B cell (primary cell): ENCODE measurements at regions not wholly inside any gene's neighbourhood (a gene's known extent, or its start where the extent isn't known, plus 50 kb on each side); places are given as distances from the start of the nearest gene placed in this dataset.

Experiments
- ATAC-seq: fragments of 200-7000 bp; cut with Tn5 transposase; one replicate; pipeline ENCODE4 v1.10.0; 2021; ENCODE audit warnings: low read depth, mild to moderate bottlenecking, moderate number of reproducible peaks, moderate library complexity
- CTCF ChIA-PET: fragments of 350-600 bp; sonication (Branson Sonifier 250); formaldehyde crosslinking; loops from one replicate; lab custom pipeline; 2021; ENCODE audit warnings: antibody characterized with exemption, inconsistent platforms; lab: Charles Lee
- POLR2A ChIA-PET: fragments of 350-600 bp; sonication (Branson Sonifier 250); formaldehyde crosslinking; loops from one replicate; lab custom pipeline; 2021; ENCODE audit warnings: antibody characterized with exemption; lab: Charles Lee
- DNase-seq: peaks from one replicate; pipeline ENCODE4 v3.0.0; 2013
- H2AFZ ChIP-seq: 2 replicates; pipeline ENCODE4 v1.6.1; 2012; ENCODE audit warnings: mild to moderate bottlenecking, low read depth, low read length; ENCODE audit not compliant: insufficient read depth, poor library complexity, severe bottlenecking
- H3K27ac ChIP-seq, 2 donors: 1 replicate in 1 of 2; 2 replicates in 1 of 2; pipeline ENCODE4 v1.5.1; 2012 to 2013; ENCODE audit warnings: low read length in 2 of 2, mild to moderate bottlenecking in 2 of 2, moderate library complexity in 1 of 2
- H3K27me3 ChIP-seq, 4 experiments: fragments of 200-600 bp in 1 of 4; sonication (generic) in 1 of 4; replicated peaks in 1 of 4; 1 replicate in 2 of 4; 2 replicates in 2 of 4; pipeline versions ENCODE4 v1.6.1 to v1.7.0; 2013 to 2016; ENCODE audit warnings: low read length in 3 of 4, mild to moderate bottlenecking in 2 of 4, mixed read lengths in 1 of 4, moderate library complexity in 1 of 4; ENCODE audit not compliant: insufficient read depth in 4 of 4, control insufficient read depth in 3 of 4; ENCODE audit errors: control extremely low read depth in 1 of 4
- H3K36me3 ChIP-seq, 2 experiments: replicated peaks in 1 of 2; 1 replicate in 1 of 2; 2 replicates in 1 of 2; pipeline versions ENCODE4 v1.6.1 to v1.7.1; 2013; ENCODE audit warnings: low read length in 1 of 2; ENCODE audit not compliant: insufficient read depth in 2 of 2, control insufficient read depth in 1 of 2; ENCODE audit errors: control extremely low read depth in 1 of 2, extremely low read depth in 1 of 2
- H3K4me1 ChIP-seq, 2 donors: fragments of 200-600 bp in 1 of 2; sonication (generic) in 1 of 2; 1 replicate in 1 of 2; 2 replicates in 1 of 2; pipeline versions ENCODE4 v1.5.1 to v1.6.1; 2013 to 2017; ENCODE audit warnings: low read length in 2 of 2; ENCODE audit not compliant: control insufficient read depth in 2 of 2, insufficient read depth in 2 of 2
- H3K4me2 ChIP-seq: replicated peaks from 2 replicates; pipeline ENCODE3; 2012; ENCODE audit warnings: mild to moderate bottlenecking, low read depth, low read length; ENCODE audit not compliant: poor library complexity, severe bottlenecking
- H3K4me3 ChIP-seq, 5 experiments: fragments of 200-600 bp in 1 of 5; sonication (generic) in 1 of 5; 1 replicate in 3 of 5; 2 replicates in 2 of 5; pipeline versions ENCODE4 v1.5.1 to v1.7.0; 2011 to 2016; ENCODE audit warnings: low read length in 4 of 5, mild to moderate bottlenecking in 4 of 5, low read depth in 2 of 5, control low read depth in 1 of 5, moderate library complexity in 1 of 5; ENCODE audit not compliant: insufficient read depth in 1 of 5; ENCODE audit errors: control extremely low read depth in 1 of 5, extremely low read depth in 1 of 5
- H3K79me2 ChIP-seq: fragments of 200-600 bp; sonication (generic); one replicate; pipeline ENCODE4 v1.6.0; 2016; ENCODE audit warnings: low read length; ENCODE audit not compliant: control insufficient read depth, insufficient read depth
- H3K9ac ChIP-seq: fragments of 200-600 bp; sonication (generic); 2 replicates; pipeline ENCODE4 v1.6.1; 2017; ENCODE audit warnings: mild to moderate bottlenecking, low read length, moderate library complexity
- H3K9me3 ChIP-seq, 3 donors: one replicate each; pipeline versions ENCODE4 v1.6.1 to v1.7.1; 2013; ENCODE audit warnings: low read length in 2 of 3; ENCODE audit not compliant: control insufficient read depth in 2 of 3, insufficient read depth in 1 of 3; ENCODE audit errors: control extremely low read depth in 1 of 3
- H4K20me1 ChIP-seq: 2 replicates; pipeline ENCODE4 v1.6.0; 2012; ENCODE audit warnings: mild to moderate bottlenecking, low read length; ENCODE audit not compliant: insufficient read depth, control insufficient read depth, poor library complexity, severe bottlenecking
- H3K27ac Mint-ChIP-seq: one replicate; pipeline ENCODE4 v1.8.0; 2021; ENCODE audit warnings: mixed read lengths
- H3K27me3 Mint-ChIP-seq: one replicate; pipeline ENCODE4 v1.8.0; 2021; ENCODE audit warnings: mixed read lengths
- H3K4me1 Mint-ChIP-seq: one replicate; pipeline ENCODE4 v1.8.0; 2021; ENCODE audit warnings: mixed read lengths
- H3K4me3 Mint-ChIP-seq: one replicate; pipeline ENCODE4 v1.8.0; 2021; ENCODE audit warnings: mixed read lengths
- H3K9me3 Mint-ChIP-seq: one replicate; pipeline ENCODE4 v1.8.0; 2022; ENCODE audit warnings: mixed read lengths; ENCODE audit not compliant: insufficient read depth
- EZH2 ChIP-seq: IDR thresholded peaks from 2 replicates; pipeline ENCODE4 v1.6.1; 2012; ENCODE audit warnings: borderline replicate concordance, low read depth, mild to moderate bottlenecking, moderate library complexity, low read length; ENCODE audit not compliant: insufficient read depth, poor library complexity, severe bottlenecking
- whole genome bisulfite sequencing: methylation state at CpG from one replicate; pipeline ENCODE4 v1.1.5; 2013; ENCODE audit warnings: missing lambda C conversion rate; ENCODE audit not compliant: insufficient coverage; 5-methylcytosine and 5-hydroxymethylcytosine counted together
- intact Hi-C: fragments of 100-400 bp; cut with micrococcal nuclease; formaldehyde crosslinking; loops from one replicate; pipeline ENCODE4 v1.10.0; 2022
- TF ChIP-seq, protein P1 (sequence below): fragments of 200-600 bp; IDR thresholded peaks from one replicate; pipeline ENCODE4 v1.8.0; 2022; ENCODE audit warnings: antibody characterized with exemption, mild to moderate bottlenecking

DNA sequence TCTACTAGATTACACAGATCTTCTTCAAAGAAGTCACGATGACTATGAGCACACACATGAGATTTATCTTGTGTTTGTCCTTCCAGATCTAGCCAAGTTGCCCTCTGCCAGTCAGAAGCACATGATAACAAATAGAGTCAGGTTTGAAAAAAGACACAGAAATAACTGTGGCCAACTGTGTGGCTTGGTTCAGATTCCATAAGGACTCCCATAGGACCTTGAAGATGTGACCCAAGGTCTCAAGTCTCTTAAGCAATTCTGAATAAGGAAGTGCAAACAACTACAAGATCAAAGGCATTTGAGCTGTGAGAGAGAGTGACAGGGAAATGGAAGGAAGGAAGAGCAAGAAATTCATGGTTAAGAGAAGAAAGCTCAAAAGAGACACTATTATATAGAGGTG, 194.0 kb downstream of the PLPP3 start:
- Histone ChIP-seq H3K9me3 (no peaks in the 10 kb centered on the region), H3K9ac (no peak overlapping the region), H3K4me2 (no peak overlapping the region), H3K4me3 (no peak overlapping the region), H3K36me3 (no peaks in the 10 kb centered on the region), H3K79me2 (no peaks in the 10 kb centered on the region), H3K4me1 (no peaks in the 10 kb centered on the region), H3K27ac (no peak overlapping the region), H2AFZ (no peak overlapping the region), H4K20me1 (no peaks in the 10 kb centered on the region), H3K27me3 (peaks cover 0 to 5% (median 0%) of the 10 kb centered on the region in 4 experiments)
- no peaks in the 10 kb centered on the region for H3K9me3 Mint-ChIP-seq
- no peaks in the 10 kb centered on the region for H3K27me3 Mint-ChIP-seq
- no peaks in the 10 kb centered on the region for H3K4me1 Mint-ChIP-seq
- WGBS, result no CpG with 5 or more reads among the region's 1 CpG
- CTCF ChIA-PET, result no interaction called here
- TF ChIP-seq EZH2, result no peak
- TF ChIP-seq, protein P1, sequence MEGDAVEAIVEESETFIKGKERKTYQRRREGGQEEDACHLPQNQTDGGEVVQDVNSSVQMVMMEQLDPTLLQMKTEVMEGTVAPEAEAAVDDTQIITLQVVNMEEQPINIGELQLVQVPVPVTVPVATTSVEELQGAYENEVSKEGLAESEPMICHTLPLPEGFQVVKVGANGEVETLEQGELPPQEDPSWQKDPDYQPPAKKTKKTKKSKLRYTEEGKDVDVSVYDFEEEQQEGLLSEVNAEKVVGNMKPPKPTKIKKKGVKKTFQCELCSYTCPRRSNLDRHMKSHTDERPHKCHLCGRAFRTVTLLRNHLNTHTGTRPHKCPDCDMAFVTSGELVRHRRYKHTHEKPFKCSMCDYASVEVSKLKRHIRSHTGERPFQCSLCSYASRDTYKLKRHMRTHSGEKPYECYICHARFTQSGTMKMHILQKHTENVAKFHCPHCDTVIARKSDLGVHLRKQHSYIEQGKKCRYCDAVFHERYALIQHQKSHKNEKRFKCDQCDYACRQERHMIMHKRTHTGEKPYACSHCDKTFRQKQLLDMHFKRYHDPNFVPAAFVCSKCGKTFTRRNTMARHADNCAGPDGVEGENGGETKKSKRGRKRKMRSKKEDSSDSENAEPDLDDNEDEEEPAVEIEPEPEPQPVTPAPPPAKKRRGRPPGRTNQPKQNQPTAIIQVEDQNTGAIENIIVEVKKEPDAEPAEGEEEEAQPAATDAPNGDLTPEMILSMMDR, result no peak
- no peak overlapping the region for H3K27ac Mint-ChIP-seq
- no peak overlapping the region for H3K4me3 Mint-ChIP-seq
- intact Hi-C loops, result no loop called here
- POLR2A ChIA-PET, result no interaction called here
- DNase-seq (no peak), ATAC-seq (no peak)

- CTCF ChIA-PET, result no interaction called here
- Histone ChIP-seq H2AFZ (no peak overlapping the region), H3K4me1 (no peaks in the 10 kb centered on the region), H3K27ac (no peak overlapping the region), H3K27me3 (peaks cover 0 to 5% (median 0%) of the 10 kb centered on the region in 4 experiments), H3K36me3 (no peaks in the 10 kb centered on the region), H3K4me2 (no peak overlapping the region), H3K79me2 (no peaks in the 10 kb centered on the region), H4K20me1 (no peaks in the 10 kb centered on the region), H3K9ac (no peak overlapping the region), H3K9me3 (no peaks in the 10 kb centered on the region), H3K4me3 (no peak overlapping the region)
- TF ChIP-seq, protein P1, result no peak
- TF ChIP-seq EZH2, result no peak
- POLR2A ChIA-PET, result no interaction called here
- WGBS, result 100% methylated on average over 4 of the region's 5 CpGs
- Mint-ChIP-seq H3K4me1 (no peaks in the 10 kb centered on the region), H3K4me3 (no peak overlapping the region), H3K9me3 (no peaks in the 10 kb centered on the region), H3K27ac (no peak overlapping the region), H3K27me3 (no peaks in the 10 kb centered on the region)
- no peak for ATAC-seq
- intact Hi-C loops, result no loop called here
- no peak for DNase-seq
Observed at GRCh38 chr1:56382929-56383328, 196.4 kb downstream of the PLPP3 start.
